ENCODE measurements at regions not wholly inside any gene's neighbourhood (a gene's known extent, or its start where the extent isn't known, plus 50 kb on each side); places are given as distances from the start of the nearest gene placed in this dataset.

DNA sequence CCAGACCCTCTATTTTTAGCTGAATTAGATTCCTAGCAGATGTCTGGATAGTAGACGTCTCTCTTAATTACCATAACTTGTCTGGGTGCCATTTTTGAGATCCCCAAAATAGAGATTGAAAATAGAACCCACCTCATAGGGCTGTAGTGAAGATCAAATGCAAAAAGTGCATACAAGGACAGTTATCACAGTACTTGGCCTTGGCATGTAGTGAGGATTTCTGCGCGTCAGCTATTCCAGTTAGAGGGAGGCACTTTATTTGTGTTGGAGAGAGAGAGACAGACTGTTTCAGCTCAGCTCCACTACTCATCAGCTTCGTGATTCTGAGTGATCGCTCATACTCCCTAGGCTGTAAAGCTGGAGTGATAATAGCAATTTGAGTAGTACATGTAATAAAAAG lies 59.6 kb upstream of the CDH13 start:
- DNase-seq = no peak

DNA sequence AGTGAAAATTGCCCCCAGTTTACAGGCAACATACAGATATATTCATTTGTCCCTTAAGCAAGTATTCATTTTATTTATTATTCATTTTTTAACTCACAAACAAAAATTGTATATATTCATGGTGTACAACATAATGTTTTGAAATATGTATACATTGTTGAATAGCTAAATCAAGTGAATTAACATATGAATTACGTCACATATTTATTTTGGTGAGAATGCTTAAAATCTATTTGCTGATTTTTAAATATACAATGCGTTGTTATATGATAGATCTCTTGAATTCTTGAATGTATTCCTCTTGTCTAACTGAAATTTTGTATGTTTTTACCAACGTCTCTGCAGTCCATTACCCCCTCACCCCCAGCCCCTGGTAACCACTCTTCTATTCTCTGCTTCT lies 63.4 kb upstream of the CDH13 start:
- DNase-seq = no peak

DNA sequence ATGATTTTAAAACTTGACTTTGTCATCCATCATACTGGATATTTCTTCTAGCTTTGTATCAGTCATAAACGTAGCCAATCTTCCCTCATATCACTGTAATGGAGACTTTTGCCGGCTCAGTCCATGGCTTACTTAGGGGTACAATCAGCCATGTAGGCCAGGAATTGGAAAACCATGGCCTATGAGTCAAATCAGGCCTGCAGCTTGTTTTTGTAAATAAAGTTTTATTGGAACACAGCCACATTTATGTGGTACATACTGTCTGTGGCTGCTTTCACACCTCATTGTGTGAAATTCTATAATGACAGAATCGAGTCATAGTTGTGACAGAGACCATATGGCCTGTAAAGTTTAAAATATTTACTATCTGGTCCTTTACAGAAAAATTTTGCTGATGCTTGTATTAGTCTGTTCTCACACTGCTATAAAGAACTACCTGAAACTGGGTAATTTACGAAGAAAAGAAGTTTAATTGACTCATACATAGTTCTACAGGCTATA lies 64.5 kb upstream of the CDH13 start:
- DNase-seq = no peak

DNA sequence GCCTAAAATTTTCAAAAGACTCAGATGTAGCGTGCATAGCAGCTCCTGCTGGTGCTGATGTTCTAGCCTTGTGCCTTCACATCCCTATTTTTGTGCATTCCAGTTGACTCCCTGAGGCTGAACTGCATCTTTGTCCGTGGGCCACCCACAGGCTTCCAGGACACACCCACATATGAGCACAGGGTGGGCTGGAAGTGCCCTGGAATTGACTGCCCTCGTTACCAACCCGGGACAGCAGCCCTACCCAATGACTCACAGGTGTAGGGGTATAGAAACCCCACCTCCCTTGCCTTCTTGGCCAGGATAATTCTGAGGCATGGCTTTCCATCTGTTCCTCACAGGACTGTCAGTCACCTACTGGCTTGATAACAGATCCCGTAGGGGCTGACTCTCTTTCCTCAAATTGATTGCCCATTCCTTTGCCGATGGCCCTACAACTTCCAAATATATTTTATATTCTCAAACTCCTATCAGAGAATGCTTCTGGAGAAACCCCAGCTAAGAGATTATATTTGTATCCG lies 65.9 kb upstream of the CDH13 start:
- no peak for DNase-seq

DNA sequence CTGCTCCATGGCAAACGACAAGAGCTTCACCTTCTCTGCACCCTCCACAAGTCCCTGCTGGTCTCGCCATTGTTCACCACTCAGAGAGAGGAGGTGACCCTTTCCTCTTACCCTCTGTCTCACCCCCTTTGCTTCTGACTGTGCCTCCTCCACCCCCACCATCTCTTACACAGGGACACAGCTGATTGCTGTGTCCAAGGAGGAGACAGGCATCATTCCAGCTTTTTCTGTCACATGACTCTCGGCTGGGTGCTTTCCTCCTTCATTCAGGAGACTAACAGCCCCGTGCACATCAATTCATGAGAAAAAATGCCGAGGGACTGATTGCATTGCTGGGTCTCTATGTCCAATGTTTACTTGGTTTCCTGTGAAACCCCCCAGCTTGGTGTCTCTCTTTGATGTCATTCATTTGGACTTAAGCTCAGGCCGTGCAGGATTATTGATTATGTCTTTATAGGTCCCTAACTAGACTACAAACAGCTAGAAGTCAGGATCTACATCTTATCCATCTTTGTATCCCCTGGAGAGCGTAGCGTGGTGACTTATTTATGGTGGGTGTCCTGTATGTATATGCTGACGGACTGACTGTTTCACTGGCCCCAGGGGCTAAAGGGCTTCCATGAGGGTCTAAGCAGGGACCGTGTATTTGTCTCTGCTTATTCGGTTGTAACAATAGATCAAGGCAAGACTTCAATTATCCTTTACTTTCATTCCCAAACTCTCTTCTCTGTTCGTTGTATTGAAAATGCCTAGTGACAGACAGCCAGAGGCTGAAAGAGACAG lies 82.2 kb upstream of the CDH13 start:
- DNase-seq = no peak

DNA sequence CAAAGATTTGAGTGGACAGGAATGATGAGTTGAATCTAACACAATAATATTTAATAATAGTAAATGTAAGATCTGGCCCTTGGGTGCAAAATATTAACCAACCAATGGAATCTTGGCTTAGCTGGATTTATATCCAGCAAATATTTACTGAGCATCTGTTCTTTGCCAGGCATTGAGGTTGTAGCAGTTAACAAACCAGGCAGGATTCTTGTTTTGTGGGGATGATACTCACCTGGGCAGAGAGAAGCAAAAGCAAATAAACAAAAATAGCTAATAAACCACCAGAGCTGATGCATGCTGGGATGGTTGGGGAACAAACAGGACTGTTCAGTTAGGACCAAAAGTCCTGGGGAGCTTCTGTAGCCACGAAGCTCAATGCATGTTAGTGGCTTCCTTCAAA lies 84.1 kb upstream of the CDH13 start:
- no peak for DNase-seq

DNA sequence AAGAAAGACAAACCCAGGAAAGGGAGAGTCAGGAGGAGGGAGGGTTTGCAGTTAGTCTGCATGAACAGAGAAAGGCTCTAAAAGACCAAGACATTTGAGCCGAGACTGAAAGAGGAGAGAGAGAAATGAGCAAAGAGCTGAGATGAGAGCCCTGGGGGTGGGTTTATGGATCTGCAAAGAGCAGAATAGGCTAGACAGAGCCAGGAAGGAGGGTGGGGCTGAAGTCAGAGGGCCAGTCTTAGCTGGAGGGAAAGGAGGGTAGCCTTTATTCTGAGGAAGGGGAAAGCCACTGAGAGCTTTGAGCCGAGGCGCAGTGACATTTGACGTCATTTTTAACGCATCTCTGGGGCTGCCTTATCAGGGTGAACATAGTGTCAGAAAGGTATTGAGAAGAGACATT lies 85.7 kb upstream of the CDH13 start:
- no peak for DNase-seq

DNA sequence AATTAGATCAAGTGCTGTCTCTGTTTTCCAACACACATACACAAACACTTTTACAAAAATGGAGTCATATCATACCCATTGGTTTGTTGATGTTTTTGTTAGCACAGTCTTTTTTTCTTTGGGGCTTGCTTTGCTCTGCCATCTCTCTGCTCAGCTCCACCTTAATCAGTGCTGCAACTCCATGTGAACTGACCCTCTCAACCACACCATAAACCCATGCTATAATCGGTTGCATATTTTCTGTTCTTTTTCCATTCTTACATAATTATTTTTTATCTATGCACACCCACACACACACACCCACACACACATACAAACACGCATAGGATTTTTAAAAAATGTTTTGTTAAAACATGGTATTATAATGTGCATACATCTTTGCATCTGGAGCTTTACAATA lies 91.0 kb upstream of the CDH13 start:
- no peak for DNase-seq

DNA sequence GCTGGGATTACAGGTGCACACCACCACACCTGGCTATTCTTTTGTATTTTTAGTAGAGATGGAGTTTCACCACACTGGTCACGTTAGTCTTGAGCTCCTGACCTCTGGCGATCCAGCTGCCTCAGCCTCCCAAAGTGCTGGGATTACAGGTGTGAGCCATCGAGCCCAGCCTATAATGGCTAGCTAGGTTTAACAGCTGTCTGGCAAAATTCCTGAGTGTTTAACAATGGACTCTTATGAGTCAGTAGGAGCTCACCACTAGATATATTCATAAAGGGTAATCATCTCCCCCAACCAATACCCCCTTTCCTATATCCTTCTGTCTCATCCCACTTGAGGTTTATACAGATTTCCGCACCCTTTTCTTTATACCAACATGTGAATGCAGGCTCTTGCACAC lies 91.5 kb upstream of the CDH13 start:
- no peak for DNase-seq

DNA sequence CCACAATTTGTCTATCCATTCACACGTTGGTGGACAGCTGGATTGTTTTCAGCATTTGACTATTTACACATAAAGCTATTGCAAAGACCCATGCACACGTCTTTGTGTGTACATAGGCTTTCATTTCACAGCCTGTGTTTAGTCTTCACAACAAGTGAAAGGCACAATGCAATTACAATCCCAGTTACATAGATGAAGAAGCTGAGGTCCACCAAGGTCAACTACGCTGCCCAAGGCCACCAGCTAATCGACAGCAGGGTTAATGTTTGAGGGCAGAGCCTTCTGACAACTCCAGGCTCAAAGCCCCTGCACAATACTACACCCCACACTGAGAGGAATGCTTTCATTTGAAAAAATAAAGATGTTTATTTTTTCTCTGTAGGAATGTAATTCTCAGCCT lies 93.6 kb upstream of the CDH13 start:
- no peak for DNase-seq

DNA sequence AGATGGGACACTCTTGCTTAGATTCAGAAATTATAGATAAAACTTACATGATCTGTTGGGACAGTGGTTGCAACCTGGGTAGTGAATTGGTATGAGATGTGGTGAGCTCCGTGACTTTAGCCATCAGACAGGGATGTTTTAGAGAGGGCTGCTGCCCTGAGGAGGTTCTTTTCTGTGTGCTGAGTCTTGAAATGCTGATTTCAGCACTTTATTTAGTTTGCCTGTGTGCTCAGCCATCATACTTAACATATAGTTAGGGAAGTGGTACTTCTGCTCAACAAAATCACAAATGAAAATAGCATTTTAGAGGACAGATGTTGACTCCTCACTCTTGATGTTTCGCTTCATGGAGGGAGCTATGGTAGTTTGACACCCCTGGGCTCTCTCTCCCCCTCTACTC lies 95.9 kb upstream of the CDH13 start:
- DNase-seq = no peak

DNA sequence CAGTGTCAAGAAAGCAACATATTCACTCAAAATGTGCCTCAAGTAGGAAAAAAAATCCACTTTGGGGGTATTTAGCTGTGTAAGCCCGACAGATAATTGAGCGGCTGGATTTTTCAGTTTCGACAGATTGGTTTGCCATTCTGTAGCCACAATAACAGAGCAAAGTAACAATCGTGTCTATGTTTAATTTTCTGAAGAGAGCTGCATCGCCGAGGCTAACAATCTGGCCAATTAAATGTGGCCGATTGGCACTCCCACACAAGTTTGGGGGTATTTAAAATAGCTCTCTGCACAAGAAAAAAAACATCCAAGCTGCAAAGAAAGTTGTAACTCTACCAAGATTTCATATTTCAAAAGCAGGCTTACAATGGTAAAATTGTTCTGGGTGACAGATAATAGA lies 99.7 kb upstream of the CDH13 start:
- DNase-seq = no peak

DNA sequence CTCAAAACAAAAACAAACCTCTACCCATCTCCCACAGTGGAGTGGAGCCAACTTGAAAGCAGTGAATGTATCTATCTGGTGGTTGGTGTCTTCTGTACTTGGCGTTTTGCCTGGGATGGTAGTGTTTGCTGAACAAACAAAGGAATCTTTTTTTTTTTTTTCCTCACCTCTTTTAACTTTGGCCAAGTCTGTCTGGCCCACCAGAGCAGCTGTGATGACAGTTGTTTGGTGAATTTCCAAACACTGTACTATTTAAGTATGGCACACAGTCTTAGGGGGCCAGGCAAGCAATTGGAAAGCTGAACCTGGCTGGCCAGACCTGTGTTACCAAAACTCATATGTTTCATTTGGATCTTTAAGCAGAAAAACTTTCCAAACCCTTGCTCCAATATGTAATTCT lies 101.8 kb upstream of the CDH13 start:
- DNase-seq = no peak

DNA sequence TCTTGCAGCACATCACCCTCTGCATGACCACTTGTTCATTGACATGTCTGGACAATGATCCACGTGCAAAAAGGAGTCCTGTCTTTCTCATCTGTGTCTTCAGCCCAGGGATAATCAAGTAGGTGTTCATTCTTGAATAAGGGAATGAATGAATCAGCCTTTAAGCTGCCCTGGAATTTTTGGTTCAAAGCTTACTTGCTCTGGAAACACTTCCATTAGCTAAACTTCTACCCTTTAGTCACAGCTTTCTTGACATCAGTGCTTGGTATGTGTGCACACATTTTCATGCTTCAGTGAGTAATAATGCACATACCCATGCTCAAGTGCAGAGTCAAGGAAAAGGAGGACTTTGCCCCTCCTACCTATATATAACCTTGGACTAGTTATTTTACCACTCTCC lies 103.0 kb upstream of the CDH13 start:
- DNase-seq = no peak

DNA sequence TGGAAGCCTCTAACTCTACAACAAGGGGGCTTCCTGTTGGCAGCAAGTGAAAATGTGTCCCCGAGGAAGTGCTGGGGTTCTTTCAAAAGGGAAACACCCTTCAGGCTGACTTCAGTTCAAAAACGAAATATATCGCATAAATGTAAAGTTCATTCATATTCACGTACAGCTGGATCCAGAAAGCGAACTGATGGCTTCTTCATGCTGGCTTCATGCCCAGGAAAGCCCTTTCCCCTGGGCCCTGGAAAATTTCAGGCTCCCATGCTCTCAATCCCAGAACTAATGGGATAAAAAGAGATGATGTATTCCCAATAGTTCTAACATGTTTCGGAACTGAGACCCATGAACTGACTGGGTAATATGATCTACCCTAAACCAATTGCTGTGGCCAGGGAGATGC lies 104.7 kb upstream of the CDH13 start:
- no peak for DNase-seq

DNA sequence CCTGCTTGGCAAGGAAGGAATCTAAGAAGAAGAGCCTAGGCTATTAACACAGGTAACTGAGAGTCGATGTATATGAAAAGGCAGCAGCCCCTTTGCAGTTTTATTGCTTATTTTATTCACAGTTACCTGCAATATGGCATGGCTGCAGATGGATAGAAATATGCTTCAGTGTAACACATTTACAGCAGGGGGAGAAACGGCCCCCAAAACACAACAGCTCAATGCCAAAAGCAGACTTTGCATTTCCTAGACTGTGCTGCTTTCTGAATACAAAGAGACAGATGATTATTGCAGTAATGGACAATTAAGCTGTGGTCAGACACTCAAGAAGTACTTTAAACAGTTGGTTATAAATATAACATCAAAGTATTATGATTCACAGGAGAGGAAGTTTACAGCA lies 108.0 kb upstream of the CDH13 start:
- no peak for DNase-seq

DNA sequence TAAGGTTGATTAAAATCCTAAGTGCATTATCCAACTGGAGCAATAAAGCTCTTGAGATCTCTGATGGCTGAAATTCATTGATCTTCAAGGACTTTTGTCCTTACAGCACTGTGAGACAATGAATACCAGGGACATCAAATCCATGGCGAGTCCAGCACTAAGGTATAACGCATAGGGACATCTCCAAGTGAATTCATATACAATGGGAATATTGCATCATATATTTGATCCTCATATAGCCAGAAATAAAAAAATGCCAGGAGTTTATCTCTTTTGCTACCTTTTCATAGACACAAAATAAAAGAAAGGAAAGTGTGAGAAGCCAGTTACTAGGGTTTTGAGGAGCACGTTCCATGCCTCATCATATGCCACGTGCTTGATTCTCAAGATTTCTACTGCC lies 112.5 kb upstream of the CDH13 start:
- DNase-seq = no peak

DNA sequence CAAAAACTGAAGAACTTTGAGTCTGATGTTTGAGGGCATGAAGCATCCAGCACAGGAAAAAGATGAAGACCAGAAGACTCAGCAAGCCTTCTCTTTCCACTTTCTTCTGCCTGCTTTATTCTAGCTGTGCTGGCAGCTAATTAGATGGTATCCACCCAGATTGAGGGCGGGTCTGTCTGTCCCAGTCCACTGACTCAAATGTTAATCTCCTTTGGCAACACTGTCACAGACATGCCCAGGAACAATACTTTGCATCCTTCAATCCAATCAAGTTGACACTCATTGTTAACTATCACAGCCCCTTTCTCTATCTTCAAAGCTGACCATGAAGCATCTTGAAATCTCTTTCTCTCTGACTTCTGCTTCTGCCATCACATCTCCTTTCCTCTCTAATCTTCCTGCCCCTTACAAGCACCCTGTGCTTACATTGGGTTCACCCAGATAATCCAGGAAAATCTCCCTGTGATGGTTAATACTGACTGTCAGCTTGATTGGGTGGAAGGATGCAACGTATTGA lies 115.9 kb upstream of the CDH13 start:
- no peak for DNase-seq

DNA sequence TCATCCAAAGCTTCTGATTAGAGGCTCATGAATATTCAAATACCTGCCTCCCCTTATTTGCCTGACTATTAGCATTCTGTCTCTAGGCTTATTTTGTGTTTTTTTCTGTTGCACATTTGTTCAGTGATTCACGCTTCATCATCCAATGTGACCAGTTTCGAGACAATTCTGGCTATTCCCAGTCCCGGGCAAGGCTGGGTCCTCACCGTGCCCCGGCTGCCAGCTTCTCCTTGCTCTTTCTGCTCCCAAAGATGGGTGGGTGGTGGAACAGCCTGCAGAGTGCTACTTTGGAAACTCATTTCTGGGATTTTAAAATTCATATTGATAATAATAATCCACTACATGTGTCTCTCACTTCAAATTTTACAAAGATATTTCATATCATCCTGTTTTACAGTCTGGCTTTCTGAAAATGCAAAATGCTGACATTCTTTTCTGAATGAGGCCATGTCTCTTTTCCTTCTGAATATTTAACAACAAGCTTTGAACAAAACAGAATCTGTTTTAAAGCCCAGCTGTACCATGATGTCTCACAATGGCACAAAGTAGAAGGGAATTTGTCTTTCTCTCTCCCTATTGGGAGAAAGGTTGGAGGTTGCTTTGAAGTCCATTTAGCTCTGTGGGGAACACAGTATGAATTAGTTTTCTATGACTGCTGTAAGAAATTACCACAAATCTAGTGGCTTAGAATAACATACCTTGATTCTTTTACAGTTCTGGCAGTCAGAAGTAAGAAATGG lies 116.9 kb upstream of the CDH13 start:
- DNase-seq = no peak

DNA sequence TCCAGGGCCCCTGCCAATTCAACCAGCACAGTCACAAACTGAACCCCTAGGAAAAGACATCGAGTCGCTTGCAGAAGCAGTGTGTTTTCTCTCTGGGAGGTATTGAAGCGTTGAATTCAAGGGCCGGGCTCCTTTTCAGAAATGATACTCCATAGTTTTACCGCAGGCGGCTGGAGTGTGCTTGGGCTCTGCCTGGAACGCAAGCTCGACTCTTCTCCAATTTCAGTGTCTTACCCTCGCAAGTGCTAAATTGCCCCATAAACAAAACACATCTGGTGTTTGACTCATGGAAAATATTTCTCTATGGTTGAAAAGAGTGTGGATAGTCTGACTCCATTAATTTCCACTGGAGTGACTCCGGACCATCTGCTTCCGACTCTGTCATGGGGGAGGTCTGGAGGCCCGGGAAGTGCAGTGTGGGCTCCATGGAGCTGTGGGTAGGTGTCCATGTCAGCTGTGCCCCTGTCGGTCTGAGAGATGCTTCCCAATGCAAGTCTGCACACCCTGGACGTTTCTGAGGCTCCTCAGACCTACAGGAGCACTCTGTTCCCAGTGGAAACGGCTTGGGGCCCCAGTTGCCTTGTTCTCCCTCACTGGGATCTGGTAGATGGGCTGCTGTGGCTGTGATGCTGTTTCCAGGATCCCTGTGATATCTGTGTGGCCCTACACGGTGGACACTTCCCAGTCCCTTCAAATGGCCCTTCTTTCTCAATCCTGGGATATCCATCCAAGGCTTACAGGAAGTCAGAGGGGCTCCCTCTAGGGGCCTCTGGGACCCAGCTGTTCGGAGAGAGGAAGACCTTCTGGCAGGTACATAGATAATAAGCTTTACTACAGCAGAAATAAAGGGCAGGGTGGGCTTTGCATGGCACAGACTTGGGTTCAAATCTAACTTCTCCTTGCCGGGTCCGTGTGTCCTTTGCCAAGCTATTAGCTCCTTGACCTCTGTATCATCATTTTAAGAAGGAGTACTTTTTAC lies 119.8 kb upstream of the CDH13 start:
- DNase-seq = no peak

DNA sequence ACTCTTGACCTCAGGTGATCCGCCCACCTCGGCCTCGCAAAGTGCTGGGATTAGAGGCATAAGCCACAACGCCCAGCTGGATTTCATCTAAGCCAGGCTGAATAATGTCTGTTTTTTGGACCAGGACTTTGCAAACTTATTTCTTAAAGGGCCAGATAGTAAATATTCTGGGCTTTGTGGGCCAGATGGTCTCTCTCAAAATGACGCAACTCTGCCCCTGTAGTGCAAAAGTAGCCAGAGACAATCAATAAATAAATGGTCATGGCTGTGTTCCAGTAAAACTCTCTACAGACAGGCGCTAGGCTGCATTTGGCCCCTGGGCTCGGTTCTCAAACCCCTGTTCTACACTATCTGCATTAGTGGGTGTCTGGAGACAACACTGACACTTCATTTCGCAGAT lies 121.9 kb upstream of the CDH13 start:
- no peak for DNase-seq

DNA sequence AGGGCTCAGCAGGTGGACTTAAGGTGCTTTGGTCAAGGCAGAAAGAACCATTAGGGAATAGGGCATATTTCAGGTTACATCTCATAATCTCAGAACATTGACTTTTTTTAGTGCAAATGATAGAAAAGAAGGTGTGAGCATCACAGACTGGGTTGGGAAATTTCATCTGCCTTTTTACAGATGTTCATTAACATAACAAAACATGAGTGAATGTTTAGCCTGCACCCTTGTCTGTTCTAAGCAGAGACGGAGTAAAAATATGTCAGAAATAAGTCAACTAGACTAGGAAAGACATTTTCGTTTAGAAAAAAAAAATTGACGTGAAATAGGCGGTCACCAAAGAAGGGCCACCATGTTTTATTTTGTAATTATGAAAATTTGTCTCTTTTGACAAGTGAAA lies 127.5 kb upstream of the CDH13 start:
- no peak for DNase-seq

DNA sequence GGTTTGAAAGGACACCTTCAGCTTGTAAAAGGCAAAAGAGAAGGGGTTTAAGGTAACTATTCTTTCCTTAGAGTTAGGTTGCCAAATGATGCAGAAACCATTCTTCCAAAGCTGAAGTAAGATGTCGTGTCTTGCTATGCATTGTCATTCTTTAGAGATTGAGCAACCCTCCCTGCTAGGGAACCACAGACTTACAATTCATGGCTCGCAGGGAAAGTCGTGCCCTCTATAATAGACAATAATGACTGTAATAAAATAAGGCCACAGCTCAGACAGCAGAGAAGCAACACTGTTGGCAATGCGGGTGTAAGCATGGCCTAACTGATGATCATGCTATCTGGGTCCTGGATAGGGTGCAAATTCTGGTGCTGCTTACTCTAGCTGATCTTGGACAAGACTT lies 129.6 kb upstream of the CDH13 start:
- no peak for DNase-seq
